Neural cell (in vitro differentiated cells): ENCODE measurements at regions not wholly inside any gene's neighbourhood (a gene's known extent, or its start where the extent isn't known, plus 50 kb on each side); places are given as distances from the start of the nearest gene placed in this dataset.

Source experiments
- H2AFZ ChIP-seq: fragments of 200-600, 300-800 bp; sonication (generic), shearing (Covaris generic); 2 replicates; pipeline ENCODE4 v1.6.0; 2014; ENCODE audit warnings: low read depth, mild to moderate bottlenecking, antibody characterized with exemption, low read length, moderate library complexity
- H3F3A ChIP-seq: fragments of 200-600 bp; shearing (Covaris generic); 2 replicates; pipeline ENCODE4 v1.6.1; 2016; ENCODE audit warnings: mild to moderate bottlenecking, moderate library complexity, mixed read lengths, antibody characterized with exemption, low read length; ENCODE audit not compliant: insufficient read depth, poor library complexity, severe bottlenecking
- H3K27ac ChIP-seq: fragments of 200-600, 300-800 bp; sonication (generic), shearing (Covaris generic); 2 replicates; pipeline ENCODE4 v1.5.1; 2014; ENCODE audit warnings: mild to moderate bottlenecking, low read length, moderate library complexity
- H3K27me3 ChIP-seq: fragments of 300-800, 200-600 bp; sonication (generic), shearing (Covaris generic); 2 replicates; pipeline ENCODE4 v1.6.0; 2014; ENCODE audit warnings: mild to moderate bottlenecking, low read depth, low read length, moderate library complexity; ENCODE audit not compliant: insufficient read depth
- H3K36me3 ChIP-seq: fragments of 300-800, 200-600 bp; sonication (generic), shearing (Covaris generic); 2 replicates; pipeline ENCODE4 v1.5.1; 2014; ENCODE audit warnings: mild to moderate bottlenecking, antibody characterized with exemption, low read length, moderate library complexity; ENCODE audit not compliant: insufficient read depth
- H3K4me2 ChIP-seq: fragments of 300-800, 200-600 bp; sonication (generic), shearing (Covaris generic); 2 replicates; pipeline ENCODE4 v1.6.0; 2014; ENCODE audit warnings: mild to moderate bottlenecking, low read length
- H3K4me3 ChIP-seq: fragments of 300-800, 200-600 bp; sonication (generic), shearing (Covaris generic); 2 replicates; pipeline ENCODE4 v1.5.1; 2014; ENCODE audit warnings: mild to moderate bottlenecking, low read length, moderate library complexity
- H3K79me2 ChIP-seq: fragments of 200-600 bp; shearing (Covaris generic); replicated peaks from 2 replicates; pipeline ENCODE4 v1.6.0; 2014; ENCODE audit warnings: mild to moderate bottlenecking, low read length, moderate library complexity; ENCODE audit not compliant: insufficient read depth
- H3K9ac ChIP-seq: fragments of 300-800, 200-600 bp; sonication (generic), shearing (Covaris generic); 2 replicates; pipeline ENCODE4 v1.6.1; 2016; ENCODE audit warnings: mild to moderate bottlenecking, low read length, mixed read lengths
- H3K9me2 ChIP-seq: fragments of 200-600 bp; shearing (Covaris generic); 2 replicates; pipeline ENCODE4 v1.6.1; 2016; ENCODE audit warnings: mild to moderate bottlenecking, low read length, mixed read lengths; ENCODE audit not compliant: insufficient read depth
- H3K9me3 ChIP-seq: fragments of 200-600, 300-800 bp; sonication (generic), shearing (Covaris generic); 2 replicates; pipeline ENCODE4 v1.6.1; 2016; ENCODE audit warnings: mild to moderate bottlenecking, mixed run types, low read length, moderate library complexity, mixed read lengths
- H4K20me1 ChIP-seq: fragments of 200-600 bp; shearing (Covaris generic); 2 replicates; pipeline ENCODE4 v1.6.1; 2016; ENCODE audit warnings: mild to moderate bottlenecking, mixed run types; ENCODE audit not compliant: insufficient read depth
- CTCF ChIP-seq: fragments of 450-650 bp; IDR thresholded peaks from 2 replicates; pipeline ENCODE4 v1.5.1; 2014; ENCODE audit warnings: antibody characterized with exemption, mild to moderate bottlenecking, moderate library complexity; ENCODE audit not compliant: poor library complexity, severe bottlenecking
- EP300 ChIP-seq: fragments of 450-650 bp; conservative IDR thresholded peaks from 2 replicates; pipeline ENCODE4 v1.6.1; 2014; ENCODE audit warnings: antibody characterized with exemption, mild to moderate bottlenecking, moderate library complexity; ENCODE audit not compliant: poor library complexity, severe bottlenecking
- EZH2 ChIP-seq: fragments of 200-600, 300-800 bp; shearing (Covaris generic), sonication (generic); IDR thresholded peaks from 2 replicates; pipeline ENCODE4 v1.6.1; 2014; ENCODE audit warnings: antibody characterized with exemption, low read length, borderline replicate concordance, mild to moderate bottlenecking; ENCODE audit not compliant: insufficient read depth, poor library complexity, severe bottlenecking
- MXI1 ChIP-seq: fragments of 450-650 bp; conservative IDR thresholded peaks from 2 replicates; pipeline ENCODE4 v1.6.1; 2014; ENCODE audit warnings: antibody characterized with exemption, mild to moderate bottlenecking; ENCODE audit not compliant: poor library complexity, severe bottlenecking
- POLR2AphosphoS5 ChIP-seq: IDR thresholded peaks from 2 replicates; pipeline ENCODE4 v1.6.1; 2012
- RAD21 ChIP-seq: fragments of 450-650 bp; conservative IDR thresholded peaks from 2 replicates; pipeline ENCODE4 v1.6.1; 2014; ENCODE audit warnings: antibody characterized with exemption, mild to moderate bottlenecking, moderate library complexity
- REST ChIP-seq: IDR thresholded peaks from 2 replicates; pipeline ENCODE4 v1.6.1; 2012; ENCODE audit warnings: borderline replicate concordance
- SMC3 ChIP-seq: fragments of 450-650 bp; conservative IDR thresholded peaks from 2 replicates; pipeline ENCODE4 v1.6.1; 2014; ENCODE audit warnings: antibody characterized with exemption, mild to moderate bottlenecking, moderate library complexity; ENCODE audit not compliant: poor library complexity
- TAF1 ChIP-seq: IDR thresholded peaks from 2 replicates; pipeline ENCODE4 v1.6.1; 2012; ENCODE audit warnings: low read depth

- Histone ChIP-seq H3K27ac (no peak overlapping the region), H3K9me3 (no peaks in the 10 kb centered on the region), H3K36me3 (no peaks in the 10 kb centered on the region), H4K20me1 (no peaks in the 10 kb centered on the region), H3K9ac (no peak overlapping the region), H3K79me2 (no peaks in the 10 kb centered on the region), H3K4me2 (no peak overlapping the region), H2AFZ (no peak overlapping the region), H3F3A (no peaks in the 10 kb centered on the region), H3K9me2 (no peaks in the 10 kb centered on the region), H3K27me3 (no peaks in the 10 kb centered on the region), H3K4me3 (no peak overlapping the region)
- TF ChIP-seq EP300 (no peak), CTCF (no peak), REST (no peak), RAD21 (no peak), POLR2AphosphoS5 (no peak), SMC3 (no peak), MXI1 (no peak), TAF1 (no peak), EZH2 (no peak)
Observed at GRCh38 chr4:19151684-19152083, 1100.0 kb upstream of the SLIT2 start.

GRCh38 chr4:19146038-19146437, 1105.7 kb upstream of the SLIT2 start:
- Histone ChIP-seq H3K79me2 (no peaks in the 10 kb centered on the region), H3F3A (no peaks in the 10 kb centered on the region), H3K9me2 (no peaks in the 10 kb centered on the region), H3K27ac (no peak overlapping the region), H3K9ac (no peak overlapping the region), H3K36me3 (no peaks in the 10 kb centered on the region), H3K4me2 (no peak overlapping the region), H3K27me3 (no peaks in the 10 kb centered on the region), H3K4me3 (no peak overlapping the region), H4K20me1 (no peaks in the 10 kb centered on the region), H2AFZ (no peak overlapping the region), H3K9me3 (no peaks in the 10 kb centered on the region)
- no peak for TF ChIP-seq EP300
- TF ChIP-seq MXI1: no peak
- TF ChIP-seq RAD21: no peak
- no peak for TF ChIP-seq POLR2AphosphoS5
- no peak for TF ChIP-seq SMC3
- TF ChIP-seq REST: no peak
- no peak for TF ChIP-seq TAF1
- TF ChIP-seq CTCF: no peak
- no peak for TF ChIP-seq EZH2
